Astrocyte (in vitro differentiated cells and primary cell): ENCODE measurements at regions not wholly inside any gene's neighbourhood (a gene's known extent, or its start where the extent isn't known, plus 50 kb on each side); places are given as distances from the start of the nearest gene placed in this dataset.

Source experiments
- DNase-seq: peaks from one replicate; pipeline ENCODE4 v3.0.0-alpha.2; 2010; ENCODE audit warnings: low read depth
- FAIRE-seq: peaks from 2 replicates; lab custom pipeline; 2011; peaks lifted over from hg19 to GRCh38; lab: Jason Lieb, UNC
- H2AFZ ChIP-seq: 2 replicates; pipeline ENCODE4 v1.6.0; 2012; ENCODE audit warnings: low read depth, low read length, inconsistent platforms
- H3K27ac ChIP-seq: 2 replicates; pipeline ENCODE4 v1.5.1; 2011; ENCODE audit warnings: low read depth, low read length, inconsistent platforms
- H3K27me3 ChIP-seq: 2 replicates; pipeline ENCODE4 v1.6.0; 2011; ENCODE audit warnings: low read length, inconsistent platforms; ENCODE audit not compliant: insufficient read depth
- H3K36me3 ChIP-seq: 2 replicates; pipeline ENCODE4 v1.5.1; 2011; ENCODE audit warnings: low read length, inconsistent platforms; ENCODE audit not compliant: insufficient read depth
- H3K4me1 ChIP-seq: 2 replicates; pipeline ENCODE4 v1.5.1; 2011; ENCODE audit warnings: low read length, inconsistent platforms; ENCODE audit not compliant: insufficient read depth
- H3K4me2 ChIP-seq: 2 replicates; pipeline ENCODE4 v1.6.0; 2012; ENCODE audit warnings: low read length, inconsistent platforms
- H3K4me3 ChIP-seq: 2 replicates; pipeline ENCODE4 v1.5.1; 2011; ENCODE audit warnings: low read depth, mild to moderate bottlenecking, low read length, inconsistent platforms; ENCODE audit not compliant: insufficient read depth
- H3K79me2 ChIP-seq: 2 replicates; pipeline ENCODE4 v1.6.0; 2012; ENCODE audit warnings: mild to moderate bottlenecking, low read length, inconsistent platforms; ENCODE audit not compliant: insufficient read depth
- H3K9ac ChIP-seq: 2 replicates; pipeline ENCODE4 v1.6.0; 2012; ENCODE audit warnings: mild to moderate bottlenecking, low read length, inconsistent platforms
- H3K9me3 ChIP-seq: 2 replicates; pipeline ENCODE4 v1.5.1; 2012; ENCODE audit warnings: low read depth, mild to moderate bottlenecking, low read length, inconsistent platforms; ENCODE audit not compliant: insufficient read depth
- H4K20me1 ChIP-seq: 2 replicates; pipeline ENCODE4 v1.6.0; 2012; ENCODE audit warnings: low read length, inconsistent platforms; ENCODE audit not compliant: insufficient read depth
- H3K27ac Mint-ChIP-seq: one replicate; pipeline ENCODE4 v1.8.0; 2021; ENCODE audit warnings: mild to moderate bottlenecking, mixed read lengths; ENCODE audit not compliant: unreplicated experiment
- H3K27me3 Mint-ChIP-seq: one replicate; pipeline ENCODE4 v1.8.0; 2021; ENCODE audit warnings: low read depth, mixed read lengths; ENCODE audit not compliant: unreplicated experiment
- H3K36me3 Mint-ChIP-seq: one replicate; pipeline ENCODE4 v1.8.0; 2021; ENCODE audit warnings: low read depth, mixed read lengths; ENCODE audit not compliant: unreplicated experiment
- H3K4me1 Mint-ChIP-seq: one replicate; pipeline ENCODE4 v1.8.0; 2021; ENCODE audit warnings: low read depth, mixed read lengths; ENCODE audit not compliant: unreplicated experiment
- H3K4me3 Mint-ChIP-seq: one replicate; pipeline ENCODE4 v1.8.0; 2021; ENCODE audit warnings: mild to moderate bottlenecking, moderate library complexity, mixed read lengths; ENCODE audit not compliant: unreplicated experiment
- H3K9me3 Mint-ChIP-seq: one replicate; pipeline ENCODE4 v1.8.0; 2021; ENCODE audit warnings: mild to moderate bottlenecking, mixed read lengths; ENCODE audit not compliant: unreplicated experiment
- CTCF ChIP-seq: IDR thresholded peaks from 2 replicates; pipeline ENCODE4 v1.5.1; 2011; ENCODE audit warnings: low read depth, mild to moderate bottlenecking, inconsistent platforms, low read length, moderate library complexity; ENCODE audit not compliant: insufficient read depth
- EZH2 ChIP-seq: IDR thresholded peaks from 2 replicates; pipeline ENCODE4 v1.6.1; 2012; ENCODE audit warnings: mild to moderate bottlenecking, low read length, inconsistent platforms; ENCODE audit not compliant: insufficient read depth

DNA sequence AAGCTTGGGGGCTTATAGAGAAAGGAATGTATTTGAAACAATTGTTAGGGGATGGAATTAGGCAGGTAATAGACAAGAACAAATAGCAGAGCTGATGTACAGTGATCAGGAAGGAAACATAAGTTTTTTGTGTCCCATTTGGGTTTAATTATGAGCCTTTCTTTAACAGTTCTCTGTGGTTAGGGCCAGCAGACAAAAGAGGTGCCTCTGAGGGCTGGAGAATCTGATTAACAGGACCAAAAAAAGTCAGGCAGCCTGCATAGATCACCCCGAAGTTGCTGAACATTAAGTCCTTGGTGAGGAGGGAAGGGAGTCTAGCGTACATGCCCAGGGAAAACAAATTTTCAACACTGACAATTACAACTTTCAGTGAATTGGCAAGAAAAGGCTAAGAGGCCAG is 88.6 kb upstream of the SPRED1 start:
- H3K4me3 Mint-ChIP-seq, result no peak overlapping the region
- no peak overlapping the region for H3K27ac Mint-ChIP-seq
- H3K4me2 ChIP-seq, result no peak overlapping the region
- H3K27me3 ChIP-seq, result no peaks in the 10 kb centered on the region
- H3K27ac ChIP-seq, result no peak overlapping the region
- DNase-seq, result no peak
- no peak for FAIRE-seq
- H3K9ac ChIP-seq, result no peak overlapping the region
- H3K9me3 ChIP-seq, result no peaks in the 10 kb centered on the region
- no peaks in the 10 kb centered on the region for H3K36me3 ChIP-seq
- H3K36me3 Mint-ChIP-seq, result no peaks in the 10 kb centered on the region
- no peak overlapping the region for H2AFZ ChIP-seq
- no peaks in the 10 kb centered on the region for H3K27me3 Mint-ChIP-seq
- no peaks in the 10 kb centered on the region for H3K9me3 Mint-ChIP-seq
- H3K4me1 Mint-ChIP-seq, result peaks cover 4% of the 10 kb centered on the region
- H4K20me1 ChIP-seq, result no peaks in the 10 kb centered on the region
- H3K4me3 ChIP-seq, result no peak overlapping the region
- no peaks in the 10 kb centered on the region for H3K4me1 ChIP-seq
- TF ChIP-seq EZH2 (no peak), CTCF (no peak)
- no peaks in the 10 kb centered on the region for H3K79me2 ChIP-seq

DNA sequence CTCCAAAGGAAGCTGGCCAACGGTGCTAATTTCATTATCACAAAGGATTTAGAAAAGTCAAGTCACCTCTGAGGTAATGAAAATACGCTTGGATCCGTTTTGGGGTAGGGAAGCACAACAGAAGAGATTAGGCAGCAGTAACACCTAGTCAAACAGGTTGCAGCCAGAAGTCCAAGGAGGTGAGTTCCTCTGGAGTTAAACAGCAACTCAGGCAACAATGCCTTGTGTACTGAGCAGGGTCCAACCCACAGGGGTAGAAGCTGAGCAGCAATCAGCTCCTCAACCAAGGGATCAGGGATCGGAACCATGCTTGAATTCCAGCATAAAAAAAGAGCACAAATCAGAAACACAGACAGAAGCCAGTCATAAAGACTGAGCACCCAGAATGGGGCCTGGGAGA is 88.1 kb upstream of the SPRED1 start:
- Histone ChIP-seq H3K79me2 (no peaks in the 10 kb centered on the region), H3K4me3 (no peak overlapping the region), H3K36me3 (no peaks in the 10 kb centered on the region), H3K27ac (no peak overlapping the region), H3K9ac (no peak overlapping the region), H3K4me1 (no peaks in the 10 kb centered on the region), H3K9me3 (no peaks in the 10 kb centered on the region), H2AFZ (no peak overlapping the region), H3K4me2 (no peak overlapping the region), H3K27me3 (no peaks in the 10 kb centered on the region), H4K20me1 (no peaks in the 10 kb centered on the region)
- FAIRE-seq, result no peak
- no peaks in the 10 kb centered on the region for H3K27me3 Mint-ChIP-seq
- H3K4me1 Mint-ChIP-seq, result peaks cover 4% of the 10 kb centered on the region
- H3K9me3 Mint-ChIP-seq, result no peaks in the 10 kb centered on the region
- TF ChIP-seq EZH2, result no peak
- no peak for TF ChIP-seq CTCF
- H3K4me3 Mint-ChIP-seq, result no peak overlapping the region
- DNase-seq, result no peak
- H3K27ac Mint-ChIP-seq, result no peak overlapping the region
- H3K36me3 Mint-ChIP-seq, result no peaks in the 10 kb centered on the region

GRCh38 chr15:38168467-38169070 is 84.1 kb upstream of the SPRED1 start:
- Histone ChIP-seq H4K20me1 (no peaks in the 10 kb centered on the region), H3K9ac (no peak overlapping the region), H3K27ac (no peak overlapping the region), H3K9me3 (no peaks in the 10 kb centered on the region), H3K36me3 (no peaks in the 10 kb centered on the region), H2AFZ (no peak overlapping the region), H3K4me2 (no peak overlapping the region), H3K79me2 (no peaks in the 10 kb centered on the region), H3K4me3 (no peak overlapping the region), H3K27me3 (no peaks in the 10 kb centered on the region), H3K4me1 (no peaks in the 10 kb centered on the region)
- H3K27ac Mint-ChIP-seq, result no peak overlapping the region
- TF ChIP-seq EZH2 (no peak), CTCF (no peak)
- DNase-seq, result no peak
- H3K36me3 Mint-ChIP-seq, result no peaks in the 10 kb centered on the region
- H3K4me1 Mint-ChIP-seq, result peaks cover 4% of the 10 kb centered on the region
- H3K4me3 Mint-ChIP-seq, result no peak overlapping the region
- H3K27me3 Mint-ChIP-seq, result no peaks in the 10 kb centered on the region
- no peaks in the 10 kb centered on the region for H3K9me3 Mint-ChIP-seq
- no peak for FAIRE-seq
